Activated naive CD8-positive, alpha-beta T cell treated with anti-CD3 and anti-CD28 coated beads, Interleukin-2, amount 10 ng/mL, durations not matched to agents 7 days and 5 days (primary cell): ENCODE measurements at regions not wholly inside any gene's neighbourhood (a gene's known extent, or its start where the extent isn't known, plus 50 kb on each side); places are given as distances from the start of the nearest gene placed in this dataset.
"Not testable (repeated sequence)": the region's sequence is repeated elsewhere in the genome, so short reads cannot be mapped to it uniquely, and the experiment has no call there.

Experiments used
- ATAC-seq: fragments of 150-1000 bp; cut with Tn5 transposase; one replicate; pipeline ENCODE4 v1.10.0; 2021; ENCODE audit warnings: low read depth, moderate library complexity
- POLR2A ChIA-PET: fragments of 350-600 bp; sonication (Branson Sonifier 250); formaldehyde crosslinking; loops from one replicate; lab custom pipeline; 2021; ENCODE audit warnings: antibody characterized with exemption; lab: Charles Lee
- DNase-seq: peaks from one replicate; pipeline ENCODE4 v3.0.0; 2021
- H3K27ac Mint-ChIP-seq: one replicate; pipeline ENCODE4 v1.8.0; 2022; ENCODE audit warnings: mild to moderate bottlenecking, mixed read lengths
- H3K27me3 Mint-ChIP-seq: one replicate; pipeline ENCODE4 v1.8.0; 2022; ENCODE audit warnings: mild to moderate bottlenecking, moderate library complexity, mixed read lengths
- H3K36me3 Mint-ChIP-seq: one replicate; pipeline ENCODE4 v1.8.0; 2021; ENCODE audit warnings: mild to moderate bottlenecking, mixed read lengths
- H3K4me1 Mint-ChIP-seq: one replicate; pipeline ENCODE4 v1.8.0; 2021; ENCODE audit warnings: mixed read lengths
- H3K4me3 Mint-ChIP-seq: one replicate; pipeline ENCODE4 v1.8.0; 2022; ENCODE audit warnings: mild to moderate bottlenecking, moderate library complexity, mixed read lengths
- H3K9me3 Mint-ChIP-seq: one replicate; pipeline ENCODE4 v1.8.0; 2021; ENCODE audit warnings: mixed read lengths

GRCh38 chr9:61330342-61331092 lies 140.7 kb downstream of the SPATA31A7 start:
- ATAC-seq, H3K27ac Mint-ChIP-seq, H3K36me3 Mint-ChIP-seq, H3K9me3 Mint-ChIP-seq, H3K27me3 Mint-ChIP-seq, H3K4me1 Mint-ChIP-seq, POLR2A ChIA-PET: not testable (repeated sequence)
- peak; percentile 26 for DNase-seq
- peak overlapping the region; percentile 22 for H3K4me3 Mint-ChIP-seq

- H3K36me3 Mint-ChIP-seq, DNase-seq, H3K9me3 Mint-ChIP-seq, H3K27ac Mint-ChIP-seq, H3K27me3 Mint-ChIP-seq, ATAC-seq, H3K4me1 Mint-ChIP-seq, POLR2A ChIA-PET, H3K4me3 Mint-ChIP-seq: not testable (repeated sequence)
These were observed 167.1 kb downstream of the SPATA31A7 start for GRCh38 chr9:61356936-61357335.

DNA sequence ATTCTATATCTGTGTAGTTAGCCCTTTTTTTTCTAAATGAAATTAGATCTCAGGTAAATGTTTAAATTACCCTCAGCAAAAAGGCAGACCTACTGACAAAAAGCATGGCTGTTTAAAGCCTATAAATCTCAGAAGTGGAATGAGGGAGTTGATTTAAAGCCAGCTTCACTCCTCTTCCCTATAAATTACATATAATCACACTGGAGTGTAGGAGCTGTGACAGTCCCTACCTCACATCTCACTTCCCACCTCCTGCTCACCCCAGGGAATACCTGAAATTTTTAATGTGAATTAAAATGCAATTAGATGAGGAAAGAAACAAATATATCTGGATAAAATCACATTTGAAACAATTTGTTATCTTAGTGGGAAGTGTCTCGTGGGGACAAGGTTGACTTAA lies 184.6 kb downstream of the SPATA31A7 start:
- H3K27ac Mint-ChIP-seq, H3K4me3 Mint-ChIP-seq, ATAC-seq, H3K9me3 Mint-ChIP-seq, POLR2A ChIA-PET, H3K4me1 Mint-ChIP-seq, H3K36me3 Mint-ChIP-seq, DNase-seq, H3K27me3 Mint-ChIP-seq: not testable (repeated sequence)

- H3K27ac Mint-ChIP-seq, POLR2A ChIA-PET, H3K4me1 Mint-ChIP-seq, H3K4me3 Mint-ChIP-seq, H3K27me3 Mint-ChIP-seq, H3K9me3 Mint-ChIP-seq, ATAC-seq, DNase-seq, H3K36me3 Mint-ChIP-seq: not testable (repeated sequence)
These were observed 186.3 kb downstream of the SPATA31A7 start for GRCh38 chr9:61376159-61376558.

GRCh38 chr9:61386035-61386815 lies 196.4 kb downstream of the SPATA31A7 start:
- ATAC-seq, H3K9me3 Mint-ChIP-seq, H3K4me1 Mint-ChIP-seq, POLR2A ChIA-PET, H3K27ac Mint-ChIP-seq, H3K27me3 Mint-ChIP-seq, DNase-seq, H3K4me3 Mint-ChIP-seq, H3K36me3 Mint-ChIP-seq: not testable (repeated sequence)

GRCh38 chr9:61386816-61387102 lies 196.9 kb downstream of the SPATA31A7 start:
- H3K4me1 Mint-ChIP-seq, ATAC-seq, POLR2A ChIA-PET, H3K27ac Mint-ChIP-seq, DNase-seq, H3K4me3 Mint-ChIP-seq, H3K36me3 Mint-ChIP-seq, H3K9me3 Mint-ChIP-seq, H3K27me3 Mint-ChIP-seq: not testable (repeated sequence)

DNA sequence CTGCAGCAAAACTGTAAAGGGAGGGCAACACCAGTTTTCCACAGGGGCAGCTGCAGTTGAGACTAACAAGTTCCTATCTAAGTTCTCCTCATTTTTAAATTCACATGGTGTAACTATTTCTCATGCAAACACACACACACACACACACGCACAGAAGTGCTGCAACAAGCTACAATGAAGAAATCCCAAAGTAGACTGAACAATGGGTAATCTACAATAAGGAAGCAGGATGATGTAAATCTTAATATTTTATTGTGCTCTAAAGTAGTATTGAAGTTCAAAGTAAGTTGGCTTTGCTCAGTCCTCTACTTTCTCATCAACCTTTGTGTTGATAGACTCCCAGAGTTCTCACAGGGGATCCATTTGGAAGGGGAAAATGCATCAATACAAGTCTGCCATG lies 212.9 kb downstream of the SPATA31A7 start:
- H3K9me3 Mint-ChIP-seq, ATAC-seq, H3K4me1 Mint-ChIP-seq, DNase-seq, H3K4me3 Mint-ChIP-seq, POLR2A ChIA-PET, H3K27ac Mint-ChIP-seq, H3K27me3 Mint-ChIP-seq, H3K36me3 Mint-ChIP-seq: not testable (repeated sequence)

- H3K36me3 Mint-ChIP-seq, ATAC-seq, H3K4me1 Mint-ChIP-seq, H3K4me3 Mint-ChIP-seq, H3K9me3 Mint-ChIP-seq, POLR2A ChIA-PET, DNase-seq, H3K27me3 Mint-ChIP-seq, H3K27ac Mint-ChIP-seq: not testable (repeated sequence)
These were observed 222.2 kb downstream of the SPATA31A7 start for GRCh38 chr9:61411933-61412605.

- H3K27me3 Mint-ChIP-seq, H3K4me3 Mint-ChIP-seq, DNase-seq, H3K4me1 Mint-ChIP-seq, ATAC-seq, H3K27ac Mint-ChIP-seq, H3K36me3 Mint-ChIP-seq, H3K9me3 Mint-ChIP-seq, POLR2A ChIA-PET: not testable (repeated sequence)
These were observed 222.9 kb downstream of the SPATA31A7 start for GRCh38 chr9:61412738-61413137.

- H3K9me3 Mint-ChIP-seq, H3K27ac Mint-ChIP-seq, POLR2A ChIA-PET, H3K4me1 Mint-ChIP-seq, H3K36me3 Mint-ChIP-seq, H3K27me3 Mint-ChIP-seq, ATAC-seq, DNase-seq, H3K4me3 Mint-ChIP-seq: not testable (repeated sequence)
These were observed 228.3 kb downstream of the SPATA31A7 start for GRCh38 chr9:61418174-61418573.

- H3K36me3 Mint-ChIP-seq, H3K27ac Mint-ChIP-seq, DNase-seq, H3K4me1 Mint-ChIP-seq, H3K27me3 Mint-ChIP-seq, POLR2A ChIA-PET, H3K9me3 Mint-ChIP-seq, ATAC-seq, H3K4me3 Mint-ChIP-seq: not testable (repeated sequence)
These were observed 230.6 kb downstream of the SPATA31A7 start for GRCh38 chr9:61420267-61420958.

- H3K4me3 Mint-ChIP-seq, ATAC-seq, H3K27ac Mint-ChIP-seq, POLR2A ChIA-PET, DNase-seq, H3K9me3 Mint-ChIP-seq, H3K4me1 Mint-ChIP-seq, H3K36me3 Mint-ChIP-seq, H3K27me3 Mint-ChIP-seq: not testable (repeated sequence)
These were observed 257.4 kb downstream of the SPATA31A7 start for GRCh38 chr9:61447189-61447588.

GRCh38 chr9:61460860-61461259 lies 271.0 kb downstream of the SPATA31A7 start:
- POLR2A ChIA-PET, DNase-seq, H3K27me3 Mint-ChIP-seq, H3K36me3 Mint-ChIP-seq, H3K4me1 Mint-ChIP-seq, H3K27ac Mint-ChIP-seq, H3K4me3 Mint-ChIP-seq, H3K9me3 Mint-ChIP-seq, ATAC-seq: not testable (repeated sequence)
